SU-DHL-6 (cell line): ENCODE measurements at regions not wholly inside any gene's neighbourhood (a gene's known extent, or its start where the extent isn't known, plus 50 kb on each side); places are given as distances from the start of the nearest gene placed in this dataset.

ENCODE experiments used
- H2AFZ ChIP-seq: fragments of 200-600 bp; sonication (generic); 2 replicates; pipeline ENCODE4 v1.6.1; 2014; ENCODE audit warnings: low read depth, mild to moderate bottlenecking, moderate library complexity, mixed read lengths, antibody characterized with exemption, low read length; ENCODE audit not compliant: severe bottlenecking
- H3F3A ChIP-seq: fragments of 200-600 bp; shearing (Covaris generic); 2 replicates; pipeline ENCODE4 v1.6.0; 2016; ENCODE audit warnings: antibody characterized with exemption, mild to moderate bottlenecking; ENCODE audit not compliant: insufficient read depth
- H3K27ac ChIP-seq: fragments of 200-600 bp; sonication (generic); 2 replicates; pipeline ENCODE4 v1.5.1; 2016; ENCODE audit warnings: low read depth, mild to moderate bottlenecking, low read length, moderate library complexity, mixed read lengths
- H3K27me3 ChIP-seq: fragments of 200-600 bp; sonication (generic), shearing (Covaris generic); 2 replicates; pipeline ENCODE4 v1.6.0; 2014; ENCODE audit warnings: mild to moderate bottlenecking, low read length
- H3K36me3 ChIP-seq: fragments of 200-600 bp; sonication (generic); 2 replicates; pipeline ENCODE4 v1.6.1; 2014; ENCODE audit warnings: mild to moderate bottlenecking, low read length, mixed read lengths
- H3K4me2 ChIP-seq: fragments of 300-600, 200-600 bp; shearing (Covaris generic), sonication (generic); 2 replicates; pipeline ENCODE4 v1.6.0; 2014; ENCODE audit warnings: low read length, low read depth, mild to moderate bottlenecking; ENCODE audit not compliant: poor library complexity, severe bottlenecking
- H3K4me3 ChIP-seq: fragments of 200-600 bp; sonication (generic); 2 replicates; pipeline ENCODE4 v1.5.1; 2014; ENCODE audit warnings: antibody characterized with exemption, low read length, mild to moderate bottlenecking, mixed read lengths; ENCODE audit not compliant: insufficient read depth, poor library complexity, severe bottlenecking
- H3K79me2 ChIP-seq: fragments of 200-600 bp; sonication (generic); 2 replicates; pipeline ENCODE4 v1.6.1; 2014; ENCODE audit warnings: mild to moderate bottlenecking, low read length, moderate library complexity; ENCODE audit not compliant: insufficient read depth
- H3K9ac ChIP-seq: fragments of 200-600 bp; sonication (generic); 2 replicates; pipeline ENCODE4 v1.7.0; 2014; ENCODE audit warnings: mild to moderate bottlenecking, low read length
- H3K9me2 ChIP-seq: fragments of 200-600 bp; sonication (generic); replicated peaks from 2 replicates; pipeline ENCODE4 v1.6.1; 2014; ENCODE audit warnings: low read length; ENCODE audit not compliant: insufficient read depth
- H3K9me3 ChIP-seq: fragments of 200-600 bp; sonication (generic); 2 replicates; pipeline ENCODE4 v1.6.1; 2014; ENCODE audit warnings: low read length, mixed read lengths; ENCODE audit not compliant: insufficient read depth
- H4K20me1 ChIP-seq: fragments of 200-600 bp; sonication (generic); 2 replicates; pipeline ENCODE4 v1.6.1; 2014; ENCODE audit warnings: low read depth, mild to moderate bottlenecking, antibody characterized with exemption, low read length, moderate library complexity, mixed read lengths
- CTCF ChIP-seq: fragments of 200-600 bp; sonication (generic); IDR thresholded peaks from one replicate; pipeline ENCODE4 v1.5.1; 2017; ENCODE audit warnings: antibody characterized with exemption, mild to moderate bottlenecking, low read length, moderate library complexity; ENCODE audit not compliant: insufficient read depth, poor library complexity, severe bottlenecking
- EZH2phosphoT487 ChIP-seq: fragments of 200-600 bp; sonication (generic), shearing (Covaris generic); conservative IDR thresholded peaks from 2 replicates; pipeline ENCODE4 v1.6.1; 2018; ENCODE audit warnings: mild to moderate bottlenecking, antibody characterized with exemption, low read length, moderate library complexity, mixed read lengths

GRCh38 chr10:21257919-21258318, 267.6 kb downstream of the SKIDA1 start:
- no peaks in the 10 kb centered on the region for H3K27me3 ChIP-seq
- H3K4me3 ChIP-seq: no peak overlapping the region
- H3K79me2 ChIP-seq: no peaks in the 10 kb centered on the region
- no peak overlapping the region for H3K27ac ChIP-seq
- no peaks in the 10 kb centered on the region for H3K9me2 ChIP-seq
- no peak overlapping the region for H3K4me2 ChIP-seq
- no peak overlapping the region for H2AFZ ChIP-seq
- H3K36me3 ChIP-seq: no peaks in the 10 kb centered on the region
- no peak overlapping the region for H3K9ac ChIP-seq
- TF ChIP-seq CTCF (no peak), EZH2phosphoT487 (no peak)
- no peaks in the 10 kb centered on the region for H4K20me1 ChIP-seq
- H3K9me3 ChIP-seq: no peaks in the 10 kb centered on the region
- no peaks in the 10 kb centered on the region for H3F3A ChIP-seq

GRCh38 chr10:21257191-21257590, 268.3 kb downstream of the SKIDA1 start:
- TF ChIP-seq CTCF (no peak), EZH2phosphoT487 (no peak)
- Histone ChIP-seq H3F3A (no peaks in the 10 kb centered on the region), H3K36me3 (no peaks in the 10 kb centered on the region)

GRCh38 chr10:21249435-21249834, 276.0 kb downstream of the SKIDA1 start:
- H3K9ac ChIP-seq: no peak overlapping the region
- H4K20me1 ChIP-seq: no peaks in the 10 kb centered on the region
- H3K79me2 ChIP-seq: no peaks in the 10 kb centered on the region

More at GRCh38 chr10:21257191-21257590, 268.3 kb downstream of the SKIDA1 start:
- Histone ChIP-seq H2AFZ (no peak overlapping the region), H4K20me1 (no peaks in the 10 kb centered on the region), H3K27me3 (no peaks in the 10 kb centered on the region), H3K4me3 (no peak overlapping the region), H3K9me2 (no peaks in the 10 kb centered on the region), H3K27ac (no peak overlapping the region), H3K9me3 (no peaks in the 10 kb centered on the region), H3K79me2 (no peaks in the 10 kb centered on the region), H3K4me2 (no peak overlapping the region), H3K9ac (no peak overlapping the region)

More at GRCh38 chr10:21249435-21249834, 276.0 kb downstream of the SKIDA1 start:
- H3K4me3 ChIP-seq: no peak overlapping the region
- no peak overlapping the region for H3K4me2 ChIP-seq
- H3K27me3 ChIP-seq: no peaks in the 10 kb centered on the region
- no peaks in the 10 kb centered on the region for H3K9me3 ChIP-seq
- no peak overlapping the region for H2AFZ ChIP-seq
- H3F3A ChIP-seq: no peaks in the 10 kb centered on the region
- no peak overlapping the region for H3K27ac ChIP-seq
- no peaks in the 10 kb centered on the region for H3K36me3 ChIP-seq
- H3K9me2 ChIP-seq: no peaks in the 10 kb centered on the region
- TF ChIP-seq EZH2phosphoT487 (no peak), CTCF (no peak)
